Panc1 (cell line): ENCODE measurements at regions not wholly inside any gene's neighbourhood (a gene's known extent, or its start where the extent isn't known, plus 50 kb on each side); places are given as distances from the start of the nearest gene placed in this dataset.

ENCODE experiments used
- CTCF ChIP-seq: fragments of 450-650 bp; IDR thresholded peaks from 2 replicates; pipeline ENCODE4 v1.5.1; 2017; ENCODE audit warnings: mild to moderate bottlenecking
- REST ChIP-seq, 2 experiments: IDR thresholded peaks; 2 replicates each; pipeline ENCODE4 v1.6.1; 2011 to 2012; ENCODE audit warnings: low read depth in 2 of 2, control low read depth in 1 of 2, low read length in 1 of 2, mild to moderate bottlenecking in 1 of 2, moderate library complexity in 1 of 2; ENCODE audit not compliant: insufficient read depth in 1 of 2
- TCF7L2 ChIP-seq: IDR thresholded peaks from 2 replicates; pipeline ENCODE4 v1.6.1; 2011; ENCODE audit warnings: mild to moderate bottlenecking, low read depth, low read length, inconsistent platforms

- peak; percentile 71 for TF ChIP-seq CTCF
- TF ChIP-seq REST (IDR thresholded peaks at IDR 0.05; ENCODE audit: insufficient read depth in 1 of 2, low read depth in 2 of 2, low read length in 1 of 2) = no peak
- TF ChIP-seq TCF7L2 = no peak
Measured at GRCh38 chr7:25820432-25821040, 331.5 kb upstream of the NFE2L3 start.
